ENCODE measurements at regions not wholly inside any gene's neighbourhood (a gene's known extent, or its start where the extent isn't known, plus 50 kb on each side); places are given as distances from the start of the nearest gene placed in this dataset.
A peak's percentile ranks its signal among the peaks of the same experiment; 100 is the strongest.

DNA sequence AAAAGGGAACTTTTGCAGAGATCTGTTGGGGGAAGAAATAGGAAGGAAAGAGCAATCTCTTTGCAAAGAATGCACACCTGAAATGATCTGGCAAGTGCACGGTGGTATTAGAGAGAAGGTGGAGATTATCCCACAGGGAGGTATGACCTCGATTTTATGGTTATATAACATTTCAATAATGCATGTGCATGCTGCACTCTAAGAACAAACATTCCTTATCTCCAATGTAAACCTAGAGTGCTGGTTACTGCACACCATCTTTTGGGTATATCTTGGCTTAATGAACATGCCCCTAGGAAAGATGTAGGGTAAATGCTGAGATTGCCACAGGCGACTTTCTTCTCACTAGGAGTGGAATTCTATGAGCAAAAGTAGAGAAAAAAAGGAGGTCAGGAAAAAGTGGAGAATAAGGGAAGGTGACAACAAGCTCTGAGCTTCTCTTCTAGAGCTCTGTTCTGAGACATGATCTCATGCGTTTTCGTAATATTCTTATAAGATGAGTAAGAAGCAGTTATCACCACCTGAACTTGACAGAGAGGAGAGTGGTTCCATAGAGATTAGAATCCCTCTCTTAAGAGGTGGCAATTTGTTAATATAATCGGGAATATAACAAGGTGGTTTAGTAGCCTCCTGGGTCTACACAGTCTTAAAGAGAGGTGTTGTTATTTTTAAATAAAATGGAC is 117.5 kb upstream of the TMC3 start:
- no peak for DNase-seq (ENCODE audit: low read depth)

DNA sequence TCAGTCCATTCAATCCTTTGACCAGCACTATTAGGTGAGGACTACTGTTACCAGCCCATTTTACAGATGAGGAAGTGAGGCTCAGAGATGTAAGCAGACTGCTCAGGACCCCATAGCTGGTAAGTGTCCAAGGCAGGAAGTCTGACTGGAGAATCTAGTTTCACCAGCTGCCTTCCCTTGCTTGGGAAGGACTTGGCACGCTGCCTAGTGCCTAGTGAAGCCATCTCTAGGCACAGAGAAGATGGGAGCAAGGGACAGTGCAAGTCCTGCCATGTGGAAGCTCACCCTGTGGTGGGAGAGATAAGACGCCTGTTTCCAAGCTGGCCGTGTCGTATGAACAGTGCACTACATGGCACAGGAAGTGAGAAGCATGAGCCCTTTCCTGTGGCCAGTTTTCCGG is 111.8 kb upstream of the TMC3 start:
- peak; percentile 34 for DNase-seq (ENCODE audit: low read depth)

DNA sequence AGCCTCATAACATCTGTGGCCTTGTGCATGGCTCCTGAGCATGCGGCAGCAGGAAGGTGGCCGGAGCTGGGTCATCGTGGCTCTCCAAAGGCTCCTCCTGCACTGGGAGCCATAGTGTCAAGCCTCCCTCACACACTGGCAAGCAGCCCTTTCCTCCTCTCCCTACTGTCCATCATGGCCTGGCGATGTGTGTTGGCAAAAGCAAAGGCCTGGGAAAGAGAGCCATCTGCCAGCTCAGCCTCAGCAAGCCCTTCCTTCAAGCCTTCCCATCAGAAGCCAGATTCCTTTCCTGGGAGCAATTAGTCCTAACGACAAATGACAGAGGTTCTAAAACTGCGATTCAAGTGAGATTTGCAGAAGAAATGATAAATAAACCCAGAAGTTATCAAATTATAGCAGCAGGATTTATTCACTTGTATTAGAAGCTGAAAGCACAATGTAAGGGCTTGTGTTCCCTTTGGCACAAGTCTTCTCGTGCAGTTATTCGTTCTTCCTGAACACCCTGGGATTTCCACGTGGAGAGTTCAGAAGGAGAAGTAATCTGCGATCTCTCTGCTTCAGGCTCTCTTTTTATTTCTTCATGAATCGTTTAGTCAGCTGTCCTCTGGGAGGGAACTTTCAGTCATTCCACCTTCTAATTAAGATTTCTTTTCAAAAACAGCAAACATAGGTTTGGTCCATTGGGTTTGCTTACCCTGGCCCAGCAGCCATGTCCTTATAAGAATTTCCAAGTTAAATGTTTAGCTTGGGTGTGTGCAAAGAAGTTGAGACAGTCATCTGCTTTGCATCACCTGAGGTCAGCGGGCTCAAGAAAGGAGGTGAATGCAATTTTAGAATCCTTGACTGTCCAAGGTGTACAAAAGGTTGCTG is 110.3 kb upstream of the TMC3 start:
- DNase-seq (ENCODE audit: low read depth): no peak

DNA sequence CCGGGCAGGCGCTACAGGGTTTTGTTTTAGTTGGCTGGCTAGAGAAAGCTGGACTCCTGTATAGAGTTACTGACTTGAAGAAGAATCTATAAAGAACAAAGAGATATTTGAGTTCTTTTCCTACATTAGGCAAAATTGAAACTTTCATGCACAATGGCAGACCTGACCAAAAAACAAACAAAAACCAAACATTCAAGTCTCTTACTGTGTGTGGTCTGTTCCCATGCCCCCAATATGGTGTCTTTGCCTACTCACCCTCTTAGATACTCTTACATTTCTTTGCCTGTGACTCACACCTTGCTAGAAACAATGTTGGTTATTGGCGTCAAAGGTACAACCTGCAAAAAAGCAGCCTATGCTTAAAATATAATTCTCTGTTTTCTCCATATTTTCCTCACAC is 109.5 kb upstream of the TMC3 start:
- DNase-seq (ENCODE audit: low read depth): no peak

DNA sequence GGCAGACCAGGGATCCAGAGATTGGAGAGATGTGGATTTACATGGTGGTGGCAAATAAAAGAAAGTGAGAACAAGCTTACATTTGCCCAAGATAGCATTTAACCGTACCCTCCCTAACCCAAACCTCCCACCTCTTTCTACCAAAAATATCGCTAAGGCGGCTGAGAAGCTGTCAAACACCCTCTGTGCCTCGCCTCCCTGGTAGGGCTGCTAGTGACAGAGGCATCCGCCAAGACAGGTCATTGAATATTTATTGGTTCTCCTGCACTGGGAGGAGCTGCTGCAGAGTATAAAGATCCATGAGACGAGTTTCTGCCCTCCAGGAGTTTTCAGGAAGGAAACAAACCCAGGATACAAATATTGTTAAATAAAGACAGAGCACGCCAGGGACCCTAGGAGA is 107.3 kb upstream of the TMC3 start:
- DNase-seq (ENCODE audit: low read depth): no peak

DNA sequence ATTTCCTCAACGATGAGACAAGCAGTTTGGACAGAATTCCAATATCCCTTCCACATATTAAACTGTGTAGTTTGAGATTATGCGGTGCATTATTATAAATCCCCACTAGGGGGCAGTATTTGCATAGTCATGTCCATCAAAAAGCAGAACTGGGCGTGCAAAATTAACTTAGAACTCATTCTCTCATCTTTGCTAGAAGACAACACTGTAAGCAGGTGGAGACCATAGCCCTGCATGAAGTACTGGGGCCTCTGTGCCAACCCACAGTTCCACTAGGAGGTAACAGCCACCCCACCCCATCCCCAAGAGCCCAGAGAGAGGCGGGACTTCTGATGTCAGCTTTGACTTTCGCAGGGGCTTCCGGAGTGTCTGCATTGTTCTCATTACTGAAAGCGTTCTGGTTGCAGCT is 106.6 kb upstream of the TMC3 start:
- DNase-seq (ENCODE audit: low read depth): peak; percentile 44

DNA sequence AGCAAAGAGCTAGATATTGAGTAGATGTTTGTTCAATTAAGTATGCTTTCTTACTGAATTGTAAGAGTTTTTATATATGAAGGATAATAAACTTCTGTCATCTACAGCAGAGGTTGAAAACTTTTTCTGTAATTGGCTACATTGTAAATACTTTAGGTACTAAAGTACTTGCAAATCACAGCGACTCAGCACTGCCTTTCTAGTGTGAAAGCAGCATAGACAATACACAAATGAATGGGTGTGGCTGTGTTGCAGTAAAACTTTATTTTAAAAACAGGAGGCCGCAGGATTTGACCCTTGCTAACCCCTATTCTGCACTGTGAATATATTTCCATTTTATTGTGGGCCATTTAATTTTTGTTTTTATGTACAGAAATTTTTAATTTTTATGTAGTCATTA is 104.3 kb upstream of the TMC3 start:
- no peak for DNase-seq (ENCODE audit: low read depth)

DNA sequence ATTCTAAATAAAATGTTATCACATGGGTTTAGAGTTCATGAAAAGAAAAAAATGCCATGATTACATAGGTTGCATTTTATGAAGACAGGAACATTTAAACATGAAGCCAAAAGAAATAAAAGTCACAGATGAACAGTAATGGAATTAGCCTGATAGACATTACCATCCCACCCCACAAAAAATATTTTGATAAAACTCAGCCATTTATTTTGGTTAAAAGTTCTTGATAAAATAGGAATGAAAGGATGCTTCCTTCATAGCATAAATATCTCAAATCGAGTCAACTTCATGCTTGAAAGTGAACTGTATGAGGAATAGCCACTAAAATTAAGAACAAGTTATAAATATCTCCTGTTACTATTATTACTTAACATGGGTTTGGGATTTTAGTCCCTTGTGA is 101.9 kb upstream of the TMC3 start:
- no peak for DNase-seq (ENCODE audit: low read depth)

DNA sequence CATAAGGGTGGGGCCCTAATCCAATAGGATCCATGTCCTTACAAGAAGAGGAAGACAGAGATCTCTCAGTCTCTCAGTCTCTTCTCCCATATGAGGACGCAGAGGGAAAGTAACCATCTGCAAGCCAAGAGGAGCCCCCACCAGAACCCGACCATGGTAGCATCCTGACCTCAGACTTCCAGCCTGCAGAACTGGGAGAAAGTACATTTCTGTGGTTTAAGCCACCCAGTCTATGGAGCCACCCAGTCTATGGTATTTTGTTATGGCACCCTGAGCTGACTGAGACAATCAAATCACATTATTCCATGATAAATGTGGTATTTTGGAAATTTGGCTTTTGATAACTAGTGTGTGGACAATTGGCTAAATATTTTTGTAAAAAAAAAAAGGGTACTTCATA is 101.5 kb upstream of the TMC3 start:
- DNase-seq (ENCODE audit: low read depth): no peak

DNA sequence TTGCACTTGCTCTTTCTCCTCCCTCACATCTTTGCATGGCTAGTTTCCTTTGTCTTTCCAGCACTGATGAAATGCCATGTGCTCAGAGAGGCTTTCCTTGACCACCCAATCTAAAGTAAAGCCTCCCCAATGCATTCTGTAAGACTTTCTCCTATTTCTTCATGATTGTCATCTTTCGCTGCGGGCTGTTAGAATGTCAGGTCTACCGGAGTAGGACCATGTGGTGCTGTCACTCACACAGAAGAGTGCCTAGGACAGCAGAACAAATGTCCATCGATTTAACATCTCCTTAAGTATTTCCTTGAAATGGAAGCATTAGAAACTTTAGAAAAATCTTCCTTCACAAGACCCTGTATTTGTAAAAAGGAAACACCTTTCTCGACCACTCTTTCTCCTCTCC is 99.9 kb upstream of the TMC3 start:
- no peak for DNase-seq (ENCODE audit: low read depth)

DNA sequence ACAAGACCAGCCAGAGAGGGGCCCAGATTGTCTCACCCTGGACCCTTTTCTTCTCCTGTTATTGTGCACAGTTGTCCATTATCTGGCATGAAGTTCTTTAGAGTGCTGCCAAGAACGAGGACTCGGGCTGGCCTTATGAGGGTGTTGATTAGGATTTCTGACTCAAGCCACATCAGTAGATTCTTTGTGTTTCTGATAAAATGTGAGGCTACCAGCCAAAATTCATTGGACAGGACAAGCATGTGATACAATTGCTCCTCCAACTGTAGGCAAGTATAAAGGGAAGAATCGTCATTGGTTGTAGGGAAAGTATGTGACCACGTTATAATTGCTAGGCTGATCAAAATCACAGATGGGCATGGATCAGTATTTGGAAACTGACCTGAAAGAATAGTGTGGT is 99.2 kb upstream of the TMC3 start:
- no peak for DNase-seq (ENCODE audit: low read depth)

DNA sequence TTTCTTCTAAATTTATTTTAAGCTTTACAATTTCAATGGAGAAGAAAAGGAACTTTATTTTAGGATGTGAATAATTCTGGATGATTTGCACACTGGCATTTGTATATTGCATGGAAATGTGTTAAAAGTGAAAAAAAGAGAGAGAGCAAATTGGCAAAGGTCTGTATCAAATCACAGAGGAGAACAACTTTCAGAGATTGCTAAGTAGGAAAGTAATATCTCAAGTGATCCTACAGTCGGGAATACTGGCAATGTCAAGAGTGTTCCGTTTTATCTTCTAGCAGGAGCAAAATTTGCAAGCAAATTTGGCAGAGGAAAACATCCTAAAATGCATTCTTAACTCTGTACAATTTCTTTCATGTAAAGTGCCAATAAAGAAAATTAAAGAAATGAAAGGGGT is 97.1 kb upstream of the TMC3 start:
- no peak for DNase-seq (ENCODE audit: low read depth)

DNA sequence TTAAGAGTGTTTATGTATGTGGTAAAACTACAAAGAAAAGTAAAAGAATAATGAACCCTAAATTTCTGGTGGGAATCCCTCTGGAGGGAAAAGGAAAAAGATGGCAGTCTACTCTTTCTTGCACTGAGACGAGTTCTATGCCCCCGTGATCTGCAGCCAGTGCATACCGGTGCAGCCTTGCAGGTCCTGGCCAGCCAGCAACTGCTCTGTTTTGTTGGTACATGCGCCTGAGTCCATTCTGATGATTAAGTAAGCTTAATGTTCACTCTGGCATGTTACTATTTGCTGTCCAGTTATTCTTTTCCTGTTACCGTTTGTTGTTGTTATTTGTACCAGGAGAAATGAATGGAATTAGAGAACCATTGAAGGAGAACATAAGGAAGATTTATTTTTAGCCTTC is 95.1 kb upstream of the TMC3 start:
- DNase-seq (ENCODE audit: low read depth): no peak

DNA sequence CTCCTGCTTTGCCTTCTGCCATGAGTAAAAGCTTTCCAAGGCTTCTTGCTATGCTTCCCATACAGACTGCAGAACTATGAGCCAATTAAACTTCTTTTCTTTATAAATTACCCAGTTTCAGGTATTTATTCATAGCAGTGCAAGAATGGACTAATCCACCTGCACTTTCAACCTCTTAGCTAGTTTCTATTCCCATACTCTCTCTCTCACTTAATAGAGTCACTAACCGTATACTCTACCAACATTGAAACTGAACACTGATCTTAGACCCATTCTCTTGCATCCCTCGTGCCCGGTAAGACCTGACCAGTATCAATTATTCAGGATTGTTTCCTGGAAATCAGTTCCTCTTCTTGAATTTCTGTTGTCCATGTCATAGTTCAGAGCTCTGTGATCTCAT is 92.7 kb upstream of the TMC3 start:
- DNase-seq (ENCODE audit: low read depth): no peak

DNA sequence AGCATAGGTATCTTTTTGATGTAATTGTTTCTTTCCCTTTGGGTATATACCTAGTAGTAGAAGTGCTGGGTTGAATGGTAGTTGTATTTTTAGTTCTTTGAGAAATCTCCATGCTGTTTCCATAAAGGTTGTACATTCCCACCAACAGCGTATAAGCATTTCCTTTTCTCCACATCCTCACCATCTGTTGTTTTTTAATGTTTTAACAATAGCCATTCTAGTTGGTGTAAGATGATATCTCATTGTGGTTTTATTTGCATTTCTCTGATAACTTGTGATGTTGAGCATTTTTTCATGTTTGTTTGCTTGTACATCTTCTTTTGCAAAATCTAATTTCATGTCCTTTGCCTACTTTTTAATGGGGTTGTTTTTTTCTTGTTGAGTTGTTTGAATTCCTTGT is 80.0 kb upstream of the TMC3 start:
- DNase-seq (ENCODE audit: low read depth): no peak

DNA sequence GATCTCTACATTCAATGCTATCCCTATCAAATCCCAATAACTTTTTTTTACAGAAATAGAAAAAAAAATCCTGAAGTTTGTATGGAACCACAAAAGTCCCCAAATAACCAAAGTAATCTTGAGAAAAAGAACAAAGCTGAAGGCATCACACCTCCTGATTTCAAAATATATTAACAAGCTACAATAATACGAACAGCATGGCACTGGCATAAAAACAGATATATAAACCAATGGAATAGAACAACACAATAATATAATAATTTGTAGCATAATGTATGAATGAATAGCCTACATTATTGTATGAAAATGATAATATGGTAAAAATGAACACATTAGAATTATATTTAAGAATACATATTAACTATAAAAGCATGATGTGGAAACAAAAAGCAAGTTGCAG is 76.7 kb upstream of the TMC3 start:
- no peak for DNase-seq (ENCODE audit: low read depth)

DNA sequence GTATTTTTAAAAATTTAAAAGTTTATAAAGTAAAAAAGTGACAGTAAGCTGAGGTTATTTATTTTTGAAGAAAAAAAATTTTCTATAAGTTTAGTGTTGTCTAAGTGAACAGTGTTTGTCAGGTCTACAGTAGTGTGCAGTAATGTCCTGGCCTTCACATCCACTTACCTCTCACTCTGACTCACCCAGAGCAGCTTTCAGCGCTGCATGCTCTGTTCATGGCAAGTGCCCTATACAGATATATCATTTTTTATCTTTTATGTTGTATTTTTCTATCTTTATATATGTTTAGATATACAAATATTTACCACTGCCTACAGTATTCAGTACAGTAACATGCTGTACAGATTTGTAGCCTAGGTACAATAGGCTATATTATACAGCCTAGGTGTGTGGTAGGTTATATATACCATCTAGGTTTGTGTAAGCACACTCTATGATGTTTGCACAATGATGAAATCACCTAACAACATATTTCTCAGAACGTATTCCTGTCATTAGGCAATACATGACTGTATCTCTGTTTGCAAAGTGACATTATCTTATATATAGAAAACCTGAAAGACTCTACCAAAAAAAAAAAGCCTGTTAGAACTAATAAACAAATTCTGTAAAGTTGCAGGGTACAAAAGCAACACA is 75.9 kb upstream of the TMC3 start:
- DNase-seq (ENCODE audit: low read depth): no peak

DNA sequence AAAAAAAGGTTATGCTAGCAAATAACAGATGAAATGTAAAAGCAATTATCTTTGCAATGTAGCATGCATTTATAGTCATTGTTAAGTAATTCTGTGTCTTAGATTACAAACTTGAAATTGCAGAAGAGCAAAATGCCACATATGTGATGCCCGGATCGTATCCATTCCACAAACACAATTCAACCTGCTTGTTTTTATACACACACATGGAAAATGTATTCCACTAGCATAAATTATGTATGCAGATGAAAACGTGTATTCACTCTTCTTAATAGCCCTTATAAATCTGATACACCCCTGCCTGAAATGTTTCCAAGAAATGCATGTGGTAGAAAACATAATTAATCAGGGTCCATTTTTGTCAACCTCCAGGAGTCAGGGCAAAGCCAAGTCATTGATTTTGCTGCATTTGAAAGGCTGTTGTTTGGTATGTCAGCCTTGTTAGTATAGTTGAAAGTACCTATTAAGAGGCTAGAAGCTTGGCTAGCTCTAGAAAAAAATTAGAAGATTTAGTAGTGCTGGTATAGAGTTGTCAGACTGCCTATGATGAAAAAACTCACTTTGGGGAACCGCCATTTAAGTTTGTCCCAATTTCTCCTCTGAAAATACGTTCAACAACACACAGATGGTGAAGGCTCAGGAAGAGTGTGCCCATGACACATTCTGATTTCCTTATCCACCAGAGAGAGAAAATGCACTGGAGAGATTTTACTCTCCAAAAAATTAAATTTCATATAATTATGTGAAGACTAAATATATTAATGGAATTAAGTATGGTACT is 69.2 kb upstream of the TMC3 start:
- no peak for DNase-seq (ENCODE audit: low read depth)

DNA sequence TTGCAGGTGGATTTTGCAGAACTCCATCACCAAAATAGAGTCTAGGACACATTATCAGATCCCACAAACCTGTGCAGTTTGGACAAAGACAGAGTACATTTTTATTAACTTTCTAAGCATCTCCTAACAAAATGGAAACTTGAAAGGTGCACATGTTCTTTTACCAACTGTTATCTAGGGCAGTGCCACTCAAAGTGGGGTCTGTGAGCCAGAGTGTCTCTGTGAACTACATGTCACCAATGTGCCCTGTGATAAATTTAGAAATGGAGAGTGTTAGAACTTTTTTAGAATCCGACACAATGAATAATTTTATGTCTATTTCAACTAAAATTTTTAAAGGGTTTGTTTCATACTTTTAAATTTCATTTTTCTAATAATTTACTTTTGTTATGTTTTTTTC is 68.4 kb upstream of the TMC3 start:
- DNase-seq (ENCODE audit: low read depth): no peak

DNA sequence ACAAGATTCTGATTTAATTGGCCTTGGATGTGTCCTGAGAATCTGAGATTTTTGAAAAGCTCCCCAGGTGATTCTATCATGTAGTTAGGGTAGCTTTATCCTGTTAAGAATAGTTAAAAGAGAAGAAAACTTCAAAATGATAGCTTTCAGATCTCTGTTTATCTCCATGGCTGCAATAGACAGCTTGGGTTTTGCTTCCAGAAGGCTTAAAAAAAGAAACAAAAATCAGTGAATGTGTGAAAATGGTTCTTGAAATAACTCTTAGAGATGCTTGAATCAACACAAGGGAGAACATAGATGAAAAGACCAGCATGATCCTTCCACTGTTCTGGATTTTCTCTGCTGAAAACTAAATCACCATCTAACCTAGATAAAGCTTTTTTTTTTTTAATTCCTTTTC is 60.8 kb upstream of the TMC3 start:
- DNase-seq (ENCODE audit: low read depth): no peak

DNA sequence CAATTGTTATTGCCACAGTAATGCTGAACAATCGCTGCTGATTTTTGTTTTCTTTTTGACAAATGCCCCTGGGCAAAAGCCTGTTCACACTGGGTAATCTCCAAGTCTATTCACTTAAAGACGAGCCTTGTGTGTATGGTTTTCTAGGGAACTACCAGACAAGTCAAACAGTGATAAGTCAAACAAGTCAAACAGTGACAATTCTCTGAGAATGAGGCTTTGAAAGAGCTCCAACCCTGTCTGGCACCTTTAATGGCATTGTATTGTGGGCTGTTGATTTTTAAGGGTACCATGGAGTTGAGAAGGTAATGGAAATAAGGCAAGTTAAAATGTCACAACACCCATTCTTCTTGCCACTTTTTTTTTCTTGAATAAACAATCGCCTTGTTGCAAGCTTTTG is 59.4 kb upstream of the TMC3 start:
- DNase-seq (ENCODE audit: low read depth): no peak

DNA sequence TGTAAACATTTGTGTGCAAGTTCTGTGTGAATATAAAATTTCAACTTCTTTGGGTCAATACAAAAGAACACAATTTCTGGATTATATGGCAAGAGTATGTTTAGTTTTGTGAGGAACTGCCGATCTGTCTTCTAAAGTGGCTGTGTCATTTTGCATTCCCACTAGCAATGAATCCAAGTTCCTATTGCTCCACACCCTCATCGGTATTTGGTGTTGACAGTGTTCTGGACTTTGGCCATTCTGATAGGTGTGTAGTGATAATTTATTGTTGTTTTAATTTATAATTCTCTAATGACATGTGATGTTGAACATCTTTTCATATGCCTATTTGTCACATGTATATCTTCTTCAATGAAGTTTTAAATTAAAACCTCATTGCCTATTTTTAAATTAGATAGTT is 58.2 kb upstream of the TMC3 start:
- DNase-seq (ENCODE audit: low read depth): no peak

Measured in HT1080 (cell line).